ENCODE measurements at regions not wholly inside any gene's neighbourhood (a gene's known extent, or its start where the extent isn't known, plus 50 kb on each side); places are given as distances from the start of the nearest gene placed in this dataset.
"Not testable (repeated sequence)": the region's sequence is repeated elsewhere in the genome, so short reads cannot be mapped to it uniquely, and the experiment has no call there.

- H3K4me3 ChIP-seq, result no peak overlapping the region
- no peaks in the 10 kb centered on the region for H3K27me3 ChIP-seq (replicated peaks; ENCODE audit: insufficient read depth)
- H3K27ac ChIP-seq, result no peak overlapping the region
- no peaks in the 10 kb centered on the region for H3K4me1 ChIP-seq (ENCODE audit: control insufficient read depth in 1 of 2, low read depth in 2 of 2)
- no peak for DNase-seq (ENCODE audit: low spot score)
- H3K9me3 ChIP-seq, result no peaks in the 10 kb centered on the region
- no peak for ATAC-seq (ENCODE audit: insufficient number of reproducible peaks, low FRiP score, low read depth)
- TF ChIP-seq CTCF (IDR thresholded peaks at IDR 0.05), result no peak
- H3K36me3 ChIP-seq, result no peaks in the 10 kb centered on the region
These were observed 80.6 kb upstream of the BEND6 start for GRCh38 chr6:56874328-56874727.

- not testable (repeated sequence) for H3K27ac ChIP-seq; H3K4me3 ChIP-seq; H3K36me3 ChIP-seq; ATAC-seq (ENCODE audit: insufficient number of reproducible peaks, low FRiP score, low read depth); H3K9me3 ChIP-seq; DNase-seq (ENCODE audit: low spot score); H3K4me1 ChIP-seq (ENCODE audit: control insufficient read depth in 1 of 2, low read depth in 2 of 2); H3K27me3 ChIP-seq (replicated peaks; ENCODE audit: insufficient read depth)
These were observed 84.9 kb upstream of the BEND6 start for GRCh38 chr6:56870053-56870452.

- Histone ChIP-seq H3K4me1 (ENCODE audit: control insufficient read depth in 1 of 2, low read depth in 2 of 2) (peaks cover 0 to 4% of the 10 kb centered on the region in 2 donors), H3K27ac (no peak overlapping the region), H3K27me3 (replicated peaks; ENCODE audit: insufficient read depth) (no peaks in the 10 kb centered on the region), H3K4me3 (no peak overlapping the region), H3K9me3 (no peaks in the 10 kb centered on the region), H3K36me3 (no peaks in the 10 kb centered on the region)
- no peak for DNase-seq (ENCODE audit: low spot score)
- TF ChIP-seq CTCF (IDR thresholded peaks at IDR 0.05), result no peak
- ATAC-seq (ENCODE audit: insufficient number of reproducible peaks, low FRiP score, low read depth), result no peak
These were observed 85.6 kb upstream of the BEND6 start for GRCh38 chr6:56869346-56869745.

GRCh38 chr6:56868687-56869086 lies 86.2 kb upstream of the BEND6 start:
- Histone ChIP-seq H3K27me3 (replicated peaks; ENCODE audit: insufficient read depth) (no peaks in the 10 kb centered on the region), H3K4me3 (no peak overlapping the region), H3K36me3 (no peaks in the 10 kb centered on the region), H3K9me3 (no peaks in the 10 kb centered on the region), H3K27ac (no peak overlapping the region), H3K4me1 (ENCODE audit: control insufficient read depth in 1 of 2, low read depth in 2 of 2) (peaks cover 0 to 11% of the 10 kb centered on the region in 2 donors)
- ATAC-seq (ENCODE audit: insufficient number of reproducible peaks, low FRiP score, low read depth) (no peak), DNase-seq (ENCODE audit: low spot score) (no peak)
- no peak for TF ChIP-seq CTCF (IDR thresholded peaks at IDR 0.05)

- H3K27me3 ChIP-seq (replicated peaks; ENCODE audit: insufficient read depth), result no peaks in the 10 kb centered on the region
- no peak for DNase-seq (ENCODE audit: low spot score)
- ATAC-seq (ENCODE audit: insufficient number of reproducible peaks, low FRiP score, low read depth), result no peak
- H3K36me3 ChIP-seq, result no peaks in the 10 kb centered on the region
- TF ChIP-seq CTCF (IDR thresholded peaks at IDR 0.05), result no peak
- peaks cover 7 to 27% of the 10 kb centered on the region in 2 donors for H3K4me1 ChIP-seq (ENCODE audit: control insufficient read depth in 1 of 2, low read depth in 2 of 2)
- H3K27ac ChIP-seq, result no peak overlapping the region
- no peak overlapping the region for H3K4me3 ChIP-seq
- no peaks in the 10 kb centered on the region for H3K9me3 ChIP-seq
These were observed 87.9 kb upstream of the BEND6 start for GRCh38 chr6:56866917-56867522.

All from thoracic aorta (tissue), 2 donors.